HUES48 (cell line): ENCODE measurements at regions not wholly inside any gene's neighbourhood (a gene's known extent, or its start where the extent isn't known, plus 50 kb on each side); places are given as distances from the start of the nearest gene placed in this dataset.

Experiments
- H3K27ac ChIP-seq: one replicate; pipeline ENCODE4 v1.7.0; 2013; ENCODE audit warnings: low read depth, low read length, inconsistent platforms
- H3K27me3 ChIP-seq: 2 replicates; pipeline ENCODE4 v1.6.1; 2013; ENCODE audit warnings: mild to moderate bottlenecking, low read length; ENCODE audit not compliant: control insufficient read depth, insufficient read depth
- H3K36me3 ChIP-seq: 2 replicates; pipeline ENCODE4 v1.6.1; 2013; ENCODE audit warnings: low read length; ENCODE audit not compliant: control insufficient read depth, insufficient read depth
- H3K4me1 ChIP-seq: 2 replicates; pipeline ENCODE4 v1.6.1; 2013; ENCODE audit warnings: mild to moderate bottlenecking, low read length; ENCODE audit not compliant: control insufficient read depth, insufficient read depth
- H3K4me3 ChIP-seq: 2 replicates; pipeline ENCODE4 v1.5.1; 2013; ENCODE audit warnings: mild to moderate bottlenecking, low read depth, low read length
- H3K9ac ChIP-seq: 2 replicates; pipeline ENCODE4 v1.6.1; 2013; ENCODE audit warnings: mild to moderate bottlenecking, low read depth, low read length, moderate library complexity
- H3K9me3 ChIP-seq: 2 replicates; pipeline ENCODE4 v1.6.1; 2013; ENCODE audit warnings: low read length; ENCODE audit not compliant: control insufficient read depth, insufficient read depth

DNA sequence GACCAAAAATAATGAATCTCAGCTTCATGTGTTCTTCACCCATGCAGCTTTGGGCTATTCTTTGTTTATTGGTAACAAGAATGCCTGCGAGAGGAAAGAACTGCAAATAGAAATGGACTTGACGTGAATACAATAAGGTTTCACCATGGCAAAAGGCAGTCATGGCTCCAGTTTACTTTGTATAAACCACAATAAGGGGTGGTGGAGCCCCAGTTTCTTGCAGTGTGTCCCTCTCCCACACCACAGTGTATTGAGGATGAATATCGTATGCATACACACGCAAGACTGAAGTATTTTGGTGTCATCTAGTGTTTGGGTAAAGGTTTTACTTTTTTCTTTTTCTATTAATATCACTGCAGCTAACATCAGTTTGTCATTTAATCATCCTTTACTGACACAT is 159.7 kb upstream of the CNTN4 start:
- no peak overlapping the region for H3K4me3 ChIP-seq
- H3K27me3 ChIP-seq: no peaks in the 10 kb centered on the region
- H3K27ac ChIP-seq: no peak overlapping the region
- no peaks in the 10 kb centered on the region for H3K9me3 ChIP-seq
- no peaks in the 10 kb centered on the region for H3K36me3 ChIP-seq
- H3K4me1 ChIP-seq: no peaks in the 10 kb centered on the region
- H3K9ac ChIP-seq: no peak overlapping the region

DNA sequence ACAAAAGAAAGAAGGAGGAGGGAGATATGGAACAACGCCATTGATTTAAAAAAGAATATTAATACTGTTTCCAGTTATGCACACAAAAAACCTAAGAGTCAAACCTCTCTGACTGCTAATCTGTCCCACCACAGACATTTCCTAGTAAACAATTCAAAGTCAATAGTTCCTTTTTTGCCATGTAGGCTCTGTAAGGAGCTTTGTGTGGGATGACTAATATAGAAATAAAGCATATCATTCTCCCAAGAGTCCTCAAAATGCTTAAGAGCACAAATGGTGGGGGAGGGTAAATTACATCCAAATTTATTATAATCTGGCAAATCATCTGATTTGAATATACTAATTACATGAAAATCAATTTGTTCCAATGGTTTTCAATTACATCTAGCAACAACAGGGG is 155.9 kb upstream of the CNTN4 start:
- H3K4me1 ChIP-seq: no peaks in the 10 kb centered on the region
- no peaks in the 10 kb centered on the region for H3K9me3 ChIP-seq
- no peak overlapping the region for H3K9ac ChIP-seq
- no peaks in the 10 kb centered on the region for H3K27me3 ChIP-seq
- H3K4me3 ChIP-seq: no peak overlapping the region
- H3K27ac ChIP-seq: no peak overlapping the region
- H3K36me3 ChIP-seq: no peaks in the 10 kb centered on the region

DNA sequence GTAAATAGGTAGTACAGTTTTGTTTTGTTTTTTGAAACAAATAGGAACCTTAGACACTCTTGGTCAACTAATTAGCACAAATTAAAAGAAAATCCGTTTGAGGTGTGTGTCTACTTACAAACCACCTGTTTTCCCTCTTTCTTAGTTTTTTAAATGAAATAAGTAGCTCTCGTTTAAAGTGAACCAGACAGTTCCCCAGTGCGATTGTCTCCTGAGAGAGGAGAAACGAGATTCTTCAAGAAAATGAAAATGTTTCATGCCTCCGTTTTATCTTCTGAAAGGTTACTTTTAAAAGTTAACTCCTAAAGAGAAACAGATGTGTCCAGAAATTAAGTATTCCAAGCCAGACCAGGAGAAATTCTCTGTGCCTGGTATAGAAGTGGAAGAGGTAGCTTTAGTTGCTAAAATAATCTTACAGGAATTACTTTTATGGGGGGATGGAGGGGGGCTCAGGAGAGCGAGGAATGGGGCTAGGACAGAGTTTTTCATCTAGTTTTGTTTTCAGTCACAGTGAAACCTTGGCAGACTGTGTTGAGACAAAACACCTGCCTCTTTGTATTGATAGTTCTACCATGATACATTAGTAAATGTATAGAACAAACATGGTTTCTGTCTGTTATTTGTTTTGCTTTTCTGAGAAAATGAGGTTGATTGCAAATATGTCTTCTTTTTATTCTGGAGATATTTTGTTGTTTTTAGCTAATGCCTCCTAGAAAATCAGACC is 155.1 kb upstream of the CNTN4 start:
- no peaks in the 10 kb centered on the region for H3K9me3 ChIP-seq
- no peaks in the 10 kb centered on the region for H3K27me3 ChIP-seq
- no peak overlapping the region for H3K27ac ChIP-seq

DNA sequence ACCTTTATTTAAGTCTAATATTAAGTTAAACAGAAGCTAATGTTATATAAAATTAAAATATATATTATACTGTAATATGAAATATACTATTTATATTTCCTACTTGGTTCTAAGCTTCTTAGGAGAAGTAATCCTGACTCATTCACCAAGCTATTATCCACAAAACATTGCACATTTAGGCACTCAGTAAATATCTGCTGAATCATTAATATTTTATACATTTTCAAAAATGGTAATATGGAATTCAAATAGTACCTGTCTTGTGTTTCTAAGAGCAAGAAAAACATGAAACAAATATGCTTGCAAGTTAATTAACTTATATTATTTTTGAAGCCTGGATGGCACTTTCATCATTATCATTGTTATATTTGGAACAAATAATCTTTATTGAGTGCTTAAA is 153.0 kb upstream of the CNTN4 start:
- Histone ChIP-seq H3K4me3 (no peak overlapping the region), H3K9ac (no peak overlapping the region), H3K27me3 (no peaks in the 10 kb centered on the region), H3K36me3 (no peaks in the 10 kb centered on the region), H3K4me1 (no peaks in the 10 kb centered on the region), H3K27ac (no peak overlapping the region), H3K9me3 (no peaks in the 10 kb centered on the region)

More for the DNA sequence above, 155.1 kb upstream of the CNTN4 start:
- H3K9ac ChIP-seq: no peak overlapping the region
- H3K4me3 ChIP-seq: no peak overlapping the region
- no peaks in the 10 kb centered on the region for H3K36me3 ChIP-seq
- H3K4me1 ChIP-seq: no peaks in the 10 kb centered on the region

DNA sequence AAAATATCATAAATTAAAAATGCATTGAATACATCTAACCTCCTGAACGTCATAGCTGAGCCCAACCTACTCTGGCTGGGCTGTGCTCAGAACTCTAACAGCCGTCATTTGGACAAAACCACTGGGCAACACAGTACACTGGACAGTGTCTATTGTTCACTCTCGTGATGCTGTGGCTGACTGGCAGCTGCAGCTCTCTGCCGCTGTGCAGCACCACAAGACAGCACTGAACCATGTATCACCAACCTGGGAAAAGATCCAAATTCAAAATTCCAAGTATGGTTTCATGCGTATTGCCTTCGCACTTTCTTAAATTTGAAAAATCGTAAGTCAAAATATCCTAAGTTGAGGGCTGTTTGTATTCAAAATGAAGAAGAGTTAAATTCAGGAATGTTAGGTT is 145.1 kb upstream of the CNTN4 start:
- Histone ChIP-seq H3K27me3 (no peaks in the 10 kb centered on the region), H3K4me3 (no peak overlapping the region), H3K4me1 (no peaks in the 10 kb centered on the region), H3K9me3 (no peaks in the 10 kb centered on the region), H3K27ac (no peak overlapping the region), H3K36me3 (no peaks in the 10 kb centered on the region), H3K9ac (no peak overlapping the region)

DNA sequence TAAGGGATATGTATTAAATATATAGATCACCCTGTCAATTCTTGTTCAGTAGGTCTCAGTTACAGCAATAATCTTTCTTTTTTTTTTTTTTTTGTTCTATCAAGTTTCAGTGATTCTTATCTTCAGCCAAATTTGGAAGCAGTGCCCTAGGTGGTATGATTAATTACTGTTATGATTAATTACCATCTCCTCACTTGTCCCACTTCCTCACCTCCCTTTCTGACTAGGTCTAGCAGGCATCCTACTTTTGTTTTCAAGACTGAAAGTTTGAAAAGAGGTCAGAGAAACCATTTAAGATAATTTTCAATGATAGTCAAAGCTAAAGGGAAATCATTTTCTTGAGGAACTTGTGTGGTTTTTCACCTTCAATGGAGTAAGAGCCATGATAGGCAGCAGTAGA is 144.0 kb upstream of the CNTN4 start:
- Histone ChIP-seq H3K9ac (no peak overlapping the region), H3K27me3 (no peaks in the 10 kb centered on the region), H3K9me3 (no peaks in the 10 kb centered on the region), H3K4me3 (no peak overlapping the region), H3K4me1 (no peaks in the 10 kb centered on the region), H3K36me3 (no peaks in the 10 kb centered on the region), H3K27ac (no peak overlapping the region)

DNA sequence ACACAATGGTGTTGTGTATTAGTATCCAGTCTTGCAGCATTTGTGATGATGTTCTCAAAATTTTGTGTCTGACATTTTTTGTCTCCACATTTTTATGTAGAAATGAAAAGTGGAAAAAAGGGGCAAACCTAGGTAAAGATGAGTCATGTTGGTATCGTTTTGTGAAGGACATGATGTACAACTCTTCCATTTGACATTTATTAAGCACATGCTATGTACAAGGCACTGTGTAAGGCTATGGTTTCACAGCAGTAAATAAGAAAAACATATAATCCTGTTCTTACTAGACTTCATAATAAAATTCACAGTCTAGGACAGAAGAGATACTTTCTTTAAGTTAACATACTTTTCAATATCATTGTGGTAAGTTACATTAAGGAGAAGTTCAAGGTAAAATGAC is 143.5 kb upstream of the CNTN4 start:
- Histone ChIP-seq H3K4me3 (no peak overlapping the region), H3K9me3 (no peaks in the 10 kb centered on the region), H3K27me3 (no peaks in the 10 kb centered on the region), H3K36me3 (no peaks in the 10 kb centered on the region), H3K4me1 (no peaks in the 10 kb centered on the region), H3K9ac (no peak overlapping the region), H3K27ac (no peak overlapping the region)

DNA sequence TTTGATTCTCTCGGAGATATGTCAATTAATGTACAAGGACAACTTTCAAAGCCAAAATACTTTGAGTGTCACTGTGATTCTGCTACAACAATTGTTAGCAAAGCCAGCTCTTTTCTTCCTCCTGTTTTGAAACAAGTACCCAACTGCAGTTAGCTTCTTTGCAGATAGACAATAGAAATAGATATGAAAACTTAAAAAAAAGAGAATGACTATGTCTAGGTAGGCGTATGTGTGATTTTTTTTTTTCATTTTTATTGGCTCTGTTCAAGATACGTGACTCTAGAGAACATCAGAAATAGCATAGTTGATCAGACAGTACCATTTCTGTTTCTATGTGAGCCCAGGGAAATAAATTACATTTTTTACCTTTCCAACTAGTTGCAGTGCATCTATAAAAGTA is 142.9 kb upstream of the CNTN4 start:
- Histone ChIP-seq H3K27ac (no peak overlapping the region), H3K36me3 (no peaks in the 10 kb centered on the region), H3K9ac (no peak overlapping the region), H3K27me3 (no peaks in the 10 kb centered on the region), H3K4me3 (no peak overlapping the region), H3K4me1 (no peaks in the 10 kb centered on the region), H3K9me3 (no peaks in the 10 kb centered on the region)

DNA sequence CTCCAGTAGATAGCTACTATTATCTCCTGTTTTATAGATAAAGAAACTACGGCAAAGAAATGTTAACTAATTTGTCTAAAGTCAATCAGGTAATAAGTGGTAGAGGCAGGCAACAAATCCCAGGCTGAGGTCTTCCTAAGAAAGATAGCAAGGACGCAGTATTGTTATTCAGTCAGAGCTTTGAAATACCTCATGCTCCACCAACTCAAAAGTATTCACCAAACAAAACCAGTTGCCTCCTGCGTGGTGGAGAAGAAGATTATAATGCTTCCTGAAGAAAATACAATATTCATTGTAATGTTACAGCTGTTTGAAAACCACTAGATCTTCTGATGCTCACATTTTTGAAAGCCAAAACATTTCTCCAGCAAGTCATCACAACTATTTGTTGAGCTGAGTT is 138.2 kb upstream of the CNTN4 start:
- no peaks in the 10 kb centered on the region for H3K36me3 ChIP-seq
- H3K27me3 ChIP-seq: no peaks in the 10 kb centered on the region
- no peak overlapping the region for H3K4me3 ChIP-seq
- no peak overlapping the region for H3K9ac ChIP-seq
- no peak overlapping the region for H3K27ac ChIP-seq
- H3K9me3 ChIP-seq: no peaks in the 10 kb centered on the region
- peaks cover 17% of the 10 kb centered on the region for H3K4me1 ChIP-seq

DNA sequence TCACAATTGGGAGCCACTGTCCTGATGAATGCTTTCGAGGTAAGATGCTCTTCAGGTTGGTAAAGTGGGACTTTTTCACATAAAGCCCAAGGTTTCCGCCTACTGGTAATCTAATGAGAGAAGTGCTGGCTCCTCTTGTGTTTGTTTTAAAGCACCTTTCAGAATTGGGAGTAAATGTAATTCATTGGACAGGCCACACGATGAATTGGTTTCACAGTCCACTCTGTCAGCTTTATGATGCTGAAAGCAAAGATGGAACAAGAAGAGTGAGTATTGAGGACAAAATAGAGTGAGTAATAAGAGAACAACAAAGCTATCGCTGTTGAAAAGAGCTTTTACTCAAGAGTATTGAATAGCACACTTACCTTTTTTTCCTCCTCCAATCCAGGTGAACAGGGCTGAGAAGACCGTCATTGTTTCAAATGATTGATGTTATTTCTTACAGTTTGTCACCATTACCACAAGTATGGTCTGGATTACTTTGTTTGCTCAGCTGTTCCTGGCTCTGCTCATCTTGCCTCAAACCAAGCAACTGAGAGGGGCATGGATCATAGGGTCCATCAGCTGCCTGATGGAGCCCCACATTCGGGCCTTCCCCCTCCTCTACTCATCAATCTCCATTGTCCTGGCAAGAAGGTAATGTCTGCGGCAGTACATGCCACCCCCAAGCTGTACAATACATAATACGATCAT is 136.1 kb upstream of the CNTN4 start:
- Histone ChIP-seq H3K27me3 (no peaks in the 10 kb centered on the region), H3K4me1 (peaks cover 17% of the 10 kb centered on the region), H3K27ac (no peak overlapping the region), H3K36me3 (no peaks in the 10 kb centered on the region), H3K4me3 (no peak overlapping the region), H3K9me3 (no peaks in the 10 kb centered on the region), H3K9ac (no peak overlapping the region)

DNA sequence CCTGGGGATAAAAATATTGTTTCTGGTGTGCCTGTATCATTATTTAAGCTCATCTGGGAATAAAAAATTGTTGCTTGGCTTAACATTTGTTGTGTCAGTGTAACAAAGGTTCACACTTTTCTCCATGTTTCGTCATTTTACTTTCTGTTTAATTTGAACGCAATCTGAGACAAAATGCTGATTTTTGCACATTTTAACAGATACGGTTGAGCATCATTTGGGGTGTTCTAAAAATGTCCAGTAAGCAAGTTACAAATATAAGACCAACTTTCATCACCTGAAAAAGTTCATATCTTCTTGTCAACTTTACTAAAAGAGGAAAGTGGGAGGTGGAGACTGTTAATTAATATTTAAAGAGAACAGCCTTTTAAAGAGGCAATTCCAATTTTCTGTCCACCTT is 134.8 kb upstream of the CNTN4 start:
- H3K27me3 ChIP-seq: no peaks in the 10 kb centered on the region
- peaks cover 17% of the 10 kb centered on the region for H3K4me1 ChIP-seq
- H3K27ac ChIP-seq: no peak overlapping the region
- H3K9me3 ChIP-seq: no peaks in the 10 kb centered on the region
- H3K4me3 ChIP-seq: no peak overlapping the region
- no peak overlapping the region; the same call in 1 of the 2 replicates for H3K9ac ChIP-seq
- no peaks in the 10 kb centered on the region for H3K36me3 ChIP-seq
